Activated CD4-positive, alpha-beta T cell treated with anti-CD3 and anti-CD28 coated beads for 36 hours (primary cell): ENCODE measurements at regions not wholly inside any gene's neighbourhood (a gene's known extent, or its start where the extent isn't known, plus 50 kb on each side); places are given as distances from the start of the nearest gene placed in this dataset.

Experiments used
- ATAC-seq: fragments of 200-7000 bp; cut with Tn5 transposase; one replicate; pipeline ENCODE4 v1.10.0; 2021; ENCODE audit warnings: mild to moderate bottlenecking, moderate library complexity
- CTCF ChIA-PET: fragments of 350-600 bp; sonication (Branson Sonifier 250); formaldehyde crosslinking; loops from one replicate; lab custom pipeline; 2021; ENCODE audit warnings: antibody characterized with exemption; lab: Charles Lee
- POLR2A ChIA-PET: fragments of 350-600 bp; sonication (Branson Sonifier 250); formaldehyde crosslinking; loops from one replicate; lab custom pipeline; 2021; ENCODE audit warnings: antibody characterized with exemption, inconsistent platforms; lab: Charles Lee
- DNase-seq: peaks from one replicate; pipeline ENCODE4 v3.0.0-alpha.2; 2020
- H3K27ac Mint-ChIP-seq: one replicate; pipeline ENCODE4 v1.8.0; 2021; ENCODE audit warnings: mixed read lengths
- H3K27me3 Mint-ChIP-seq: one replicate; pipeline ENCODE4 v1.8.0; 2021; ENCODE audit warnings: mixed read lengths
- H3K36me3 Mint-ChIP-seq: one replicate; pipeline ENCODE4 v1.8.0; 2021; ENCODE audit warnings: low read depth, mixed read lengths
- H3K4me1 Mint-ChIP-seq: one replicate; pipeline ENCODE4 v1.8.0; 2021; ENCODE audit warnings: mixed read lengths
- H3K4me3 Mint-ChIP-seq: one replicate; pipeline ENCODE4 v1.8.0; 2021; ENCODE audit warnings: mild to moderate bottlenecking, moderate library complexity, mixed read lengths
- H3K9me3 Mint-ChIP-seq: one replicate; pipeline ENCODE4 v1.8.0; 2021; ENCODE audit warnings: low read depth, mixed read lengths
- intact Hi-C, 2 experiments: fragments of 100-400 bp; cut with DNase I in 1 of 2; cut with micrococcal nuclease in 1 of 2; formaldehyde crosslinking; loops; one replicate each; pipeline versions ENCODE4 v1.14.2 to v1.15.1; 2022 to 2024; cut with DNase I, micrococcal nuclease

- Mint-ChIP-seq H3K27me3 (no peaks in the 10 kb centered on the region), H3K9me3 (peaks cover 4% of the 10 kb centered on the region), H3K4me1 (no peaks in the 10 kb centered on the region), H3K36me3 (no peaks in the 10 kb centered on the region), H3K4me3 (no peak overlapping the region), H3K27ac (no peak overlapping the region)
- ChIA-PET POLR2A (no interaction called here), CTCF (no interaction called here)
- ATAC-seq, result no peak
- no peak for DNase-seq
- intact Hi-C loops, result no loop called here
Observed at GRCh38 chr9:1668441-1668840, 346.7 kb upstream of the SMARCA2 start.

DNA sequence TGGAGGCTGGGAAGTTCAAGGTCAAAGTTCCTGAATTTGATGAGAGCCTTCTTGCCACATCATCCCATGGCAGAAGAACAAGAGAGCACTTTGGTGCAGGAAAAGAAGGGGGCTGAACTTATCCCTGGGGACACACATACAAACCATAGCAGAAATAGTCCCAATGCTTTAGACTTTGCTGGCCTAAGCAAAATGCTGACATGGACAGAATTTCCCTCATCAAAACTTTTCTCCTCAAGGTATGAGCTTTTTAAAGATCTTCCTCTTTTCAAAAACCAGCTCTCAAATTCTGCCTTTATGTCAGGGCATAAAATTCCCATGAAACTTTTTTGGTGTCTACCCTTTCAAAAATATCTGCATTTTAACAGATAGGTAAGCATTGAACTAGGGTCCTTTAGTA is 341.8 kb upstream of the SMARCA2 start:
- Mint-ChIP-seq H3K4me1 (no peaks in the 10 kb centered on the region), H3K4me3 (no peak overlapping the region), H3K27ac (no peak overlapping the region), H3K36me3 (no peaks in the 10 kb centered on the region), H3K9me3 (no peaks in the 10 kb centered on the region), H3K27me3 (no peaks in the 10 kb centered on the region)
- DNase-seq (no peak), ATAC-seq (no peak)
- ChIA-PET POLR2A (no interaction called here), CTCF (no interaction called here)
- intact Hi-C loops, result no loop called here

GRCh38 chr9:1676771-1677170 is 338.4 kb upstream of the SMARCA2 start:
- H3K4me1 Mint-ChIP-seq, result no peaks in the 10 kb centered on the region
- no peak overlapping the region for H3K4me3 Mint-ChIP-seq
- no peak for ATAC-seq
- CTCF ChIA-PET, result no interaction called here
- H3K36me3 Mint-ChIP-seq, result no peaks in the 10 kb centered on the region
- DNase-seq, result no peak
- POLR2A ChIA-PET, result no interaction called here
- H3K27me3 Mint-ChIP-seq, result peaks cover 6% of the 10 kb centered on the region
- no peak overlapping the region for H3K27ac Mint-ChIP-seq
- H3K9me3 Mint-ChIP-seq, result no peaks in the 10 kb centered on the region
- intact Hi-C loops, result no loop called here

- intact Hi-C loops, result loop anchor here in 1 of 2 experiments (10.0 kb wide), 1 partner anchor 61 kb away; no protein-coding TSS in a partner anchor
- no peaks in the 10 kb centered on the region for H3K9me3 Mint-ChIP-seq
- no peaks in the 10 kb centered on the region for H3K36me3 Mint-ChIP-seq
- ChIA-PET POLR2A (no interaction called here), CTCF (no interaction called here)
- no peak for DNase-seq
- peaks cover 19% of the 10 kb centered on the region for H3K27me3 Mint-ChIP-seq
- no peak for ATAC-seq
- no peak overlapping the region for H3K27ac Mint-ChIP-seq
- no peaks in the 10 kb centered on the region for H3K4me1 Mint-ChIP-seq
- H3K4me3 Mint-ChIP-seq, result no peak overlapping the region
Observed at GRCh38 chr9:1683951-1684350, 331.2 kb upstream of the SMARCA2 start.

GRCh38 chr9:1698991-1699390 is 316.2 kb upstream of the SMARCA2 start:
- intact Hi-C loops, result no loop called here
- Mint-ChIP-seq H3K4me1 (no peaks in the 10 kb centered on the region), H3K36me3 (no peaks in the 10 kb centered on the region), H3K4me3 (no peak overlapping the region), H3K9me3 (no peaks in the 10 kb centered on the region), H3K27me3 (peaks cover 34% of the 10 kb centered on the region), H3K27ac (no peak overlapping the region)
- DNase-seq, result no peak
- ChIA-PET CTCF (no interaction called here), POLR2A (no interaction called here)
- ATAC-seq, result no peak

DNA sequence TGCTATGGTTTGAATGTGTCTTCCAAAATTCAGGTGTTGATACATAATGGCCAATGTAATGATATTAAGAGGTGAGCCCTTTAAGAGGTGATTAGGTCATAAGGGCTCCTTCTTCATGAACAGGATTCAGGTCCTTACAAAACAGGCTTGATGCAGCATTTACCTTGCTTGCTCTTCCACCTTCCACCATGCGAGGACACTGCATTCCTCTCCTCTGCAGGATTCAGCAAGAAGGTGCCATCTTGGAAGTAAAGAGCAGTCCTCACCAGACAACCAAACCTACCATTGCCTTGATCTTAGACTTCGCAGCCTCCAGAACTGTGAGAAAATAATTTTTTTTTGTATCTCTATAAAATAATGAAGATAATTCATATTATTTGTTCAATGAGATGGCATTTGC is 314.0 kb upstream of the SMARCA2 start:
- no peak for DNase-seq
- POLR2A ChIA-PET, result no interaction called here
- no peak for ATAC-seq
- H3K27me3 Mint-ChIP-seq, result peaks cover 30% of the 10 kb centered on the region
- no peaks in the 10 kb centered on the region for H3K9me3 Mint-ChIP-seq
- CTCF ChIA-PET, result interaction anchor here (0.6 kb wide), 1 partner anchor 954 kb away, joined by 3 read pairs; no protein-coding TSS in a partner anchor
- no peak overlapping the region for H3K4me3 Mint-ChIP-seq
- H3K36me3 Mint-ChIP-seq, result no peaks in the 10 kb centered on the region
- no peak overlapping the region for H3K27ac Mint-ChIP-seq
- intact Hi-C loops, result no loop called here
- no peaks in the 10 kb centered on the region for H3K4me1 Mint-ChIP-seq

- H3K4me3 Mint-ChIP-seq, result no peak overlapping the region
- H3K36me3 Mint-ChIP-seq, result no peaks in the 10 kb centered on the region
- no peaks in the 10 kb centered on the region for H3K9me3 Mint-ChIP-seq
- CTCF ChIA-PET, result interaction anchor here (0.7 to 1.2 kb wide), 2 partner anchors 25 to 30 kb away, joined by 3 read pairs; no protein-coding TSS in a partner anchor
- no peak overlapping the region for H3K27ac Mint-ChIP-seq
- POLR2A ChIA-PET, result no interaction called here
- no peaks in the 10 kb centered on the region for H3K4me1 Mint-ChIP-seq
- intact Hi-C loops, result no loop called here
- ATAC-seq, result no peak
- no peak for DNase-seq
- peaks cover 35% of the 10 kb centered on the region for H3K27me3 Mint-ChIP-seq
Observed at GRCh38 chr9:1702701-1703100, 312.4 kb upstream of the SMARCA2 start.

- DNase-seq (no peak), ATAC-seq (no peak)
- no peaks in the 10 kb centered on the region for H3K4me1 Mint-ChIP-seq
- H3K27ac Mint-ChIP-seq, result no peak overlapping the region
- H3K27me3 Mint-ChIP-seq, result peaks cover 15% of the 10 kb centered on the region
- ChIA-PET CTCF (no interaction called here), POLR2A (no interaction called here)
- no peak overlapping the region for H3K4me3 Mint-ChIP-seq
- no peaks in the 10 kb centered on the region for H3K36me3 Mint-ChIP-seq
- intact Hi-C loops, result loop anchor here in 1 of 2 experiments (5.0 kb wide), 2 partner anchors 165 to 385 kb away; no protein-coding TSS in a partner anchor
- no peaks in the 10 kb centered on the region for H3K9me3 Mint-ChIP-seq
Observed at GRCh38 chr9:1707291-1707690, 307.9 kb upstream of the SMARCA2 start.

DNA sequence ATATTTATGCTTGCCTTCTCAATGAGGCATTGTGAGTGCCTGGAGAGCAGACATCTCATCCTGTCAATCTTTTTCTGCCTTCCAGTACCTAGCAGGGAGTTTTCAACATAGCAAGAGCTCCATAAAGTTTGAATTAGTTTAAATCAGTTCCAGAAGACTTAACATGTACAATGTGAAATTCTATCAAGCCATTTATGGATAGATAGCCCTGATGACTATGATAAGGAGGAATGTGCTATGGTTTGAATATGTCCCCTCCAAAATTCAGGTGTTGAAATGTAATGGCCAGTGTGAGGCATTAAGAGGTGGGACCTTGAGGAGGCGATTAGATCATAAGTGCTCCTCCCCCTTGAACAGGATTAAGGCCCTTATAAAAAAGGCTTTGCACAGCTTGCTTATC is 306.9 kb upstream of the SMARCA2 start:
- CTCF ChIA-PET, result no interaction called here
- no peaks in the 10 kb centered on the region for H3K4me1 Mint-ChIP-seq
- intact Hi-C loops, result loop anchor here in 1 of 2 experiments (2.0 to 5.0 kb wide), 3 partner anchors 164 to 384 kb away; no protein-coding TSS in a partner anchor
- no peak overlapping the region for H3K4me3 Mint-ChIP-seq
- no peak for ATAC-seq
- no peak overlapping the region for H3K27ac Mint-ChIP-seq
- H3K36me3 Mint-ChIP-seq, result no peaks in the 10 kb centered on the region
- POLR2A ChIA-PET, result no interaction called here
- H3K9me3 Mint-ChIP-seq, result no peaks in the 10 kb centered on the region
- peaks cover 14% of the 10 kb centered on the region for H3K27me3 Mint-ChIP-seq
- no peak for DNase-seq

DNA sequence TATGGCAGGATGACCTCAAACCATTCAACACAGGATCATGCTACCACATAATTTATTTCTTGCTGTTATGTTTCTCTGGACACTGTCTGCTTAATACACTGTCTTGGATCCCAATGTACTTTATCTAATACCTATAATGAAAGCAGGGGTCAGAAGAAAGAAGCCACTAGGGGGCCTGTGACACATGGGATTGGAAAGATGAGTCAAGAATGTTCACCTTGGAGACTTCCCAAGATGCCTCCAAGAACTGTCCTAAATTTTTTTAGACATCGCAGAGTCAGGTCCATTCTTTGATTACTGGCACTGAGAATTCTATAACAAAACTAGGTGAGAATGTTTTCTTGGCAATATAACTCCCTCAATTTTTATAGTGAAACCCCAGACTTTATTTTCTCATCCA is 305.8 kb upstream of the SMARCA2 start:
- intact Hi-C loops, result loop anchor here in 1 of 2 experiments (2.0 to 5.0 kb wide), 3 partner anchors 163 to 383 kb away; no protein-coding TSS in a partner anchor
- DNase-seq (peak; percentile 10), ATAC-seq (no peak)
- Mint-ChIP-seq H3K4me3 (no peak overlapping the region), H3K9me3 (no peaks in the 10 kb centered on the region), H3K36me3 (no peaks in the 10 kb centered on the region), H3K4me1 (no peaks in the 10 kb centered on the region), H3K27ac (no peak overlapping the region), H3K27me3 (peaks cover 12% of the 10 kb centered on the region)
- ChIA-PET CTCF (interaction anchor here (0.8 kb wide), 1 partner anchor 230 kb away, joined by 3 read pairs; no protein-coding TSS in a partner anchor), POLR2A (no interaction called here)

DNA sequence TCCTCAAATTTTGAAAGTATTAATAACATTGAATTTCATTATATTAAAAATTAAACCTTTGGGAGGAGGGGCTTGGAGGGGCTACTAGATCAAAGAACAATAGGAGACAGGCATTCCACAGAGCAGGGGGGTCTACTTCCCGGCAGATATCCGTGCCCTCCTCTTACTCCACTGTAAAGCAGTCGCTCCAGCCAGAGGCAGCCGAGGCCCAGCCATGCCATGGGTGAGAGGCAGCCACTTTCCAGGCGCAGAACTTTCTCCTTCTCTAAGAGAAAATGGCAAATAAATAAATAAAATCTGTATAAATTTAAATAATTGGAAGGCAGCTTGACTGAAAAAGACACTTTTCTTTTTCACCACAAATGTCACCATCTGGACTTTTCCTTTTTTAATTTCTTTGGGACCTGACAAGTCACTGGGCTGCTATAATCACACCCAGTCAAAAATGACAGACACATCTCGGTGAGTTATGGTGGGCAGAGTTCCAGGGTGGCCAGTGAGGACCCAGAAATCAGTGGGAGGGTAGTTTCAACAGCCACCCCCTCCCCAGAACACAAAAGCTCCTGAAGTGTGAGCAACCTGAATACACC is 302.2 kb upstream of the SMARCA2 start:
- intact Hi-C loops, result no loop called here
- DNase-seq (no peak), ATAC-seq (no peak)

DNA sequence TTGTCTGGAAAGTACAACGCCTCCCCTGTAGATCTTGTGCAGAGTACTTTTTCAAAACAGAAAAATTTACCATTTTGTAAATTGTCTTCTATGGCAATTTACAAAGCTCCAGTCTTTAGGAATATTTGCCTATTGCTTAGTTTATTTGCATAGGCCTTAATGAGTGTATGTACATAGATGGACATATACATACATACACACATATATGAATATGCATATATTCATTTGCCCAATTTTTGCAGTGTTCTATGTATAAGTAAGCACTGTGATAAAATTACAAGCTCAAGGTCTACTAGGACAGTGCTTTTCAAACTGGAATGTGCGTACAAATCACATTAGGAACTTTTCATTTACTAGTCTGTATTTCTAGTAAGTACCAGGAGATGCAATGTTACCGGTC is 301.3 kb upstream of the SMARCA2 start:
- CTCF ChIA-PET, result interaction anchor here (1.0 kb wide), 1 partner anchor 14 kb away, joined by 3 read pairs; no protein-coding TSS in a partner anchor
- H3K4me3 Mint-ChIP-seq, result no peak overlapping the region
- POLR2A ChIA-PET, result no interaction called here

More for the DNA sequence above, 302.2 kb upstream of the SMARCA2 start:
- no peak overlapping the region for H3K4me3 Mint-ChIP-seq
- no peak overlapping the region for H3K27ac Mint-ChIP-seq
- H3K27me3 Mint-ChIP-seq, result peaks cover 14% of the 10 kb centered on the region
- no peaks in the 10 kb centered on the region for H3K9me3 Mint-ChIP-seq
- POLR2A ChIA-PET, result no interaction called here
- no peaks in the 10 kb centered on the region for H3K36me3 Mint-ChIP-seq
- CTCF ChIA-PET, result interaction anchor here (1.0 kb wide), 1 partner anchor 15 kb away, joined by 3 read pairs; no protein-coding TSS in a partner anchor
- H3K4me1 Mint-ChIP-seq, result no peaks in the 10 kb centered on the region

More for the DNA sequence above, 301.3 kb upstream of the SMARCA2 start:
- ATAC-seq, result no peak
- intact Hi-C loops, result no loop called here
- no peaks in the 10 kb centered on the region for H3K4me1 Mint-ChIP-seq
- DNase-seq, result no peak
- peaks cover 2% of the 10 kb centered on the region for H3K9me3 Mint-ChIP-seq
- H3K27me3 Mint-ChIP-seq, result peaks cover 21% of the 10 kb centered on the region
- no peaks in the 10 kb centered on the region for H3K36me3 Mint-ChIP-seq
- H3K27ac Mint-ChIP-seq, result no peak overlapping the region
